K562 (cell line): ENCODE measurements at regions not wholly inside any gene's neighbourhood (a gene's known extent, or its start where the extent isn't known, plus 50 kb on each side); places are given as distances from the start of the nearest gene placed in this dataset.

ENCODE experiments used
- ATAC-seq: fragments of 200-7000 bp; cut with Tn5 transposase; 3 replicates; pipeline ENCODE4 v1.9.1; 2020; ENCODE audit warnings: moderate library complexity
- BruUV-seq: library from RNA; stranded (reverse); fragments of 400-500 nt; replicated peaks from 2 replicates; lab custom pipeline; 2021; lab: Mats Ljungman, UMichigan
- CTCF ChIA-PET: fragments of 300-600 bp; formaldehyde crosslinking; extraction: SDS; loops from one replicate; lab custom pipeline; 2021; ENCODE audit warnings: low intra/inter-chr PET ratio; lab: Yijun Ruan, JAX
- POLR2A ChIA-PET: fragments of 300-600, 350-650 bp; sonication (Branson Sonifier 250); formaldehyde crosslinking; extraction: SDS; loops from one replicate; lab custom pipeline; 2021; ENCODE audit warnings: antibody characterized with exemption, inconsistent platforms; lab: Yijun Ruan, JAX
- DNase-seq, 4 experiments: peaks; one replicate each; pipeline versions ENCODE4 v3.0.0 to v3.0.0-alpha.2; 2011 to 2018; ENCODE audit warnings: low spot score in 3 of 4, mixed read lengths in 3 of 4; ENCODE audit errors: extremely low read depth in 1 of 4
- FAIRE-seq: peaks from 2 replicates; lab custom pipeline; 2011; peaks lifted over from hg19 to GRCh38; lab: Jason Lieb, UNC
- H2AFZ ChIP-seq: 2 replicates; pipeline ENCODE4 v1.6.0; 2011; ENCODE audit warnings: low read depth, low read length, control low read depth, inconsistent platforms
- H3K27ac ChIP-seq: fragments of 200-600 bp; 3 replicates; pipeline ENCODE4 v1.8.0; 2011; ENCODE audit warnings: low read depth, mild to moderate bottlenecking, control low read depth, inconsistent platforms, low read length, moderate library complexity, mixed read lengths; ENCODE audit errors: extremely low read depth
- H3K27me3 ChIP-seq, 2 experiments: fragments of 300-600 bp in 1 of 2; 2 replicates in 1 of 2; 3 replicates in 1 of 2; pipeline versions ENCODE4 v1.6.0 to v1.8.0; 2011; ENCODE audit warnings: inconsistent platforms in 2 of 2, low read length in 2 of 2, mild to moderate bottlenecking in 1 of 2, mixed read lengths in 1 of 2, moderate library complexity in 1 of 2; ENCODE audit not compliant: control insufficient read depth in 2 of 2, insufficient read depth in 2 of 2
- H3K36me3 ChIP-seq: fragments of 300-600 bp; 3 replicates; pipeline ENCODE4 v1.8.0; 2011; ENCODE audit warnings: mild to moderate bottlenecking, low read length, inconsistent platforms; ENCODE audit not compliant: control insufficient read depth, insufficient read depth
- H3K4me1 ChIP-seq, 2 experiments: fragments of 200-600 bp in 1 of 2; replicated peaks in 1 of 2; 2 replicates in 1 of 2; 3 replicates in 1 of 2; pipeline versions ENCODE4 v1.5.1 to v1.8.0; 2011; ENCODE audit warnings: inconsistent platforms in 2 of 2, low read length in 2 of 2, mild to moderate bottlenecking in 1 of 2, mixed read lengths in 1 of 2, moderate library complexity in 1 of 2; ENCODE audit not compliant: control insufficient read depth in 2 of 2, insufficient read depth in 2 of 2
- H3K4me2 ChIP-seq: 2 replicates; pipeline ENCODE4 v1.6.1; 2011; ENCODE audit warnings: low read length, control low read depth, inconsistent platforms, mixed read lengths; ENCODE audit not compliant: insufficient read depth
- H3K4me3 ChIP-seq: fragments of 200-600 bp; sonication (generic), shearing (Covaris generic); 2 replicates; pipeline ENCODE4 v1.5.1; 2016; ENCODE audit warnings: control low read depth, inconsistent platforms
- H3K79me2 ChIP-seq: fragments of 200-600 bp; 3 replicates; pipeline ENCODE4 v1.8.0; 2011; ENCODE audit warnings: low read length, inconsistent platforms; ENCODE audit not compliant: control insufficient read depth, insufficient read depth
- H3K9ac ChIP-seq, 2 experiments: 2 replicates each; pipeline versions ENCODE4 v1.6.0 to v1.6.1; 2011; ENCODE audit warnings: low read depth in 2 of 2, low read length in 2 of 2, control low read depth in 1 of 2, inconsistent platforms in 1 of 2, mild to moderate bottlenecking in 1 of 2, mixed read lengths in 1 of 2; ENCODE audit not compliant: insufficient read depth in 1 of 2
- H3K9me1 ChIP-seq: one replicate; pipeline ENCODE4 v1.6.0; 2011; ENCODE audit warnings: inconsistent platforms, mild to moderate bottlenecking, low read length, moderate library complexity; ENCODE audit not compliant: control insufficient read depth, insufficient read depth
- H3K9me3 ChIP-seq: replicated peaks from 2 replicates; pipeline ENCODE4 v1.5.1; 2011; ENCODE audit warnings: low read depth, low read length, inconsistent platforms; ENCODE audit not compliant: control insufficient read depth, insufficient read depth
- H4K20me1 ChIP-seq: replicated peaks from 2 replicates; pipeline ENCODE4 v1.6.1; 2011; ENCODE audit warnings: low read length, inconsistent platforms, mixed read lengths; ENCODE audit not compliant: control insufficient read depth, insufficient read depth
- BHLHE40 ChIP-seq: IDR thresholded peaks from 2 replicates; pipeline ENCODE4 v1.6.1; 2011; ENCODE audit warnings: low read length, improper control_type of control experiment
- HDAC1 ChIP-seq, 2 experiments: fragments of 450-650 bp; IDR thresholded peaks; 2 replicates each; pipeline ENCODE4 v1.6.1; 2016 to 2017; ENCODE audit warnings: inconsistent platforms in 1 of 2, mild to moderate bottlenecking in 1 of 2, moderate library complexity in 1 of 2
- HSF4 ChIP-seq: fragments of 250-450 bp; sonication (Bioruptor Pico); IDR thresholded peaks from 2 replicates; pipeline ENCODE4 v2.1.2; 2022; ENCODE audit warnings: mild to moderate bottlenecking, moderate library complexity, borderline replicate concordance
- KDM4B ChIP-seq, 2 experiments: fragments of 450-650 bp in 1 of 2; sonication (generic) in 1 of 2; IDR thresholded peaks; 2 replicates each; pipeline ENCODE4 v1.6.1; 2016 to 2017; ENCODE audit warnings: borderline replicate concordance in 2 of 2, antibody characterized with exemption in 1 of 2, low read depth in 1 of 2, mild to moderate bottlenecking in 1 of 2
- ZSCAN29 ChIP-seq: fragments of 450-650 bp; IDR thresholded peaks from 2 replicates; pipeline ENCODE4 v1.6.1; 2017
- WGBS: fragments of 100-300 bp; shearing (Covaris generic); methylation state at CpG from one replicate; pipeline ENCODE4 v1.1.6; 2016; ENCODE audit warnings: low coverage, mixed read lengths; ENCODE audit not compliant: insufficient coverage; ENCODE audit errors: missing lambda C conversion rate; 5-methylcytosine and 5-hydroxymethylcytosine counted together
- in situ Hi-C: fragments of 300-500 bp; cut with MboI; formaldehyde crosslinking; loops from 4 replicates; pipeline ENCODE4 v1.15.0; 2018; ENCODE audit warnings: inconsistent platforms, mixed read lengths
- intact Hi-C: fragments of 100-400 bp; cut with micrococcal nuclease; formaldehyde crosslinking; loops from 2 replicates; pipeline ENCODE4 v1.14.2; 2022
- TF ChIP-seq, protein P1 (sequence below): fragments of 450-650 bp; formaldehyde crosslinking; IDR thresholded peaks from 2 replicates; pipeline ENCODE4 v1.4.0; 2020; ENCODE audit warnings: mild to moderate bottlenecking, moderate library complexity
- TF ChIP-seq, protein P2 (sequence below): sonication (generic); formaldehyde crosslinking; IDR thresholded peaks from 2 replicates; pipeline ENCODE4 v1.8.0; 2022; ENCODE audit warnings: missing genetic modification reagents, mild to moderate bottlenecking, borderline replicate concordance
- TF ChIP-seq, protein P3 (sequence below): fragments of 250-450 bp; sonication (Bioruptor Pico); IDR thresholded peaks from 2 replicates; pipeline ENCODE4 v1.5.0; 2021; ENCODE audit warnings: mild to moderate bottlenecking, borderline replicate concordance

DNA sequence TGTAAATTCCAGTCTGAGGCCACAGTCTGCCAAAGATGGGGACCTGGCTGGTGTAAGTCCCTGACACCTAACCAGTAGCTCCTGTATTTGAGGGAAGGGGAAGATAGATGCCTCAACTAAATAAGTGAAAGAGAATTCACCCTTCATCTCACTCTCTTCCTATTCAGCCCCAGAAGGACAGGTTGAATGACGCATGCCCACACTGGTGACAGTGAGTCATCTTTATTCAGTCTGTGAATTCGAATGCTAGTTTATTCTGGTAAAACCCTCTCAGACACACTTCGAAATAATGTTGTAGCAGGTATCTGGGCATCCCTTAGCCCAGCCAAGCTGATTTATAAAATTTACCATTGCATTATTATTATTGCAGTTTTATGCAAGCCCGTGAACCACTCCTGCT, 617.0 kb upstream of the PRMT6 start:
- ChIA-PET CTCF (no interaction called here), POLR2A (no interaction called here)
- no peak for FAIRE-seq
- Histone ChIP-seq H3K9me3 (no peaks in the 10 kb centered on the region), H3K4me1 (no peaks in the 10 kb centered on the region), H3K27ac (no peak overlapping the region), H3K4me2 (no peak overlapping the region), H3K9me1 (no peaks in the 10 kb centered on the region), H3K9ac (no peak overlapping the region), H2AFZ (no peak overlapping the region), H3K4me3 (no peak overlapping the region), H4K20me1 (no peaks in the 10 kb centered on the region), H3K79me2 (no peaks in the 10 kb centered on the region), H3K36me3 (no peaks in the 10 kb centered on the region), H3K27me3 (no peaks in the 10 kb centered on the region)
- no peak for DNase-seq
- TF ChIP-seq, protein P1, sequence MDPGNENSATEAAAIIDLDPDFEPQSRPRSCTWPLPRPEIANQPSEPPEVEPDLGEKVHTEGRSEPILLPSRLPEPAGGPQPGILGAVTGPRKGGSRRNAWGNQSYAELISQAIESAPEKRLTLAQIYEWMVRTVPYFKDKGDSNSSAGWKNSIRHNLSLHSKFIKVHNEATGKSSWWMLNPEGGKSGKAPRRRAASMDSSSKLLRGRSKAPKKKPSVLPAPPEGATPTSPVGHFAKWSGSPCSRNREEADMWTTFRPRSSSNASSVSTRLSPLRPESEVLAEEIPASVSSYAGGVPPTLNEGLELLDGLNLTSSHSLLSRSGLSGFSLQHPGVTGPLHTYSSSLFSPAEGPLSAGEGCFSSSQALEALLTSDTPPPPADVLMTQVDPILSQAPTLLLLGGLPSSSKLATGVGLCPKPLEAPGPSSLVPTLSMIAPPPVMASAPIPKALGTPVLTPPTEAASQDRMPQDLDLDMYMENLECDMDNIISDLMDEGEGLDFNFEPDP (CRISPR knock-in tag), result no peak
- TF ChIP-seq, protein P2, sequence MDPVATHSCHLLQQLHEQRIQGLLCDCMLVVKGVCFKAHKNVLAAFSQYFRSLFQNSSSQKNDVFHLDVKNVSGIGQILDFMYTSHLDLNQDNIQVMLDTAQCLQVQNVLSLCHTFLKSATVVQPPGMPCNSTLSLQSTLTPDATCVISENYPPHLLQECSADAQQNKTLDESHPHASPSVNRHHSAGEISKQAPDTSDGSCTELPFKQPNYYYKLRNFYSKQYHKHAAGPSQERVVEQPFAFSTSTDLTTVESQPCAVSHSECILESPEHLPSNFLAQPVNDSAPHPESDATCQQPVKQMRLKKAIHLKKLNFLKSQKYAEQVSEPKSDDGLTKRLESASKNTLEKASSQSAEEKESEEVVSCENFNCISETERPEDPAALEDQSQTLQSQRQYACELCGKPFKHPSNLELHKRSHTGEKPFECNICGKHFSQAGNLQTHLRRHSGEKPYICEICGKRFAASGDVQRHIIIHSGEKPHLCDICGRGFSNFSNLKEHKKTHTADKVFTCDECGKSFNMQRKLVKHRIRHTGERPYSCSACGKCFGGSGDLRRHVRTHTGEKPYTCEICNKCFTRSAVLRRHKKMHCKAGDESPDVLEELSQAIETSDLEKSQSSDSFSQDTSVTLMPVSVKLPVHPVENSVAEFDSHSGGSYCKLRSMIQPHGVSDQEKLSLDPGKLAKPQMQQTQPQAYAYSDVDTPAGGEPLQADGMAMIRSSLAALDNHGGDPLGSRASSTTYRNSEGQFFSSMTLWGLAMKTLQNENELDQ (CRISPR knock-in tag), result no peak
- TF ChIP-seq BHLHE40 (no peak), HDAC1 (IDR thresholded peaks at IDR 0.05) (no peak), KDM4B (IDR thresholded peaks at IDR 0.05; ENCODE audit: borderline replicate concordance in 2 of 2, low read depth in 1 of 2) (no peak), HSF4 (CRISPR knock-in tag) (no peak), ZSCAN29 (no peak)
- TF ChIP-seq, protein P3, sequence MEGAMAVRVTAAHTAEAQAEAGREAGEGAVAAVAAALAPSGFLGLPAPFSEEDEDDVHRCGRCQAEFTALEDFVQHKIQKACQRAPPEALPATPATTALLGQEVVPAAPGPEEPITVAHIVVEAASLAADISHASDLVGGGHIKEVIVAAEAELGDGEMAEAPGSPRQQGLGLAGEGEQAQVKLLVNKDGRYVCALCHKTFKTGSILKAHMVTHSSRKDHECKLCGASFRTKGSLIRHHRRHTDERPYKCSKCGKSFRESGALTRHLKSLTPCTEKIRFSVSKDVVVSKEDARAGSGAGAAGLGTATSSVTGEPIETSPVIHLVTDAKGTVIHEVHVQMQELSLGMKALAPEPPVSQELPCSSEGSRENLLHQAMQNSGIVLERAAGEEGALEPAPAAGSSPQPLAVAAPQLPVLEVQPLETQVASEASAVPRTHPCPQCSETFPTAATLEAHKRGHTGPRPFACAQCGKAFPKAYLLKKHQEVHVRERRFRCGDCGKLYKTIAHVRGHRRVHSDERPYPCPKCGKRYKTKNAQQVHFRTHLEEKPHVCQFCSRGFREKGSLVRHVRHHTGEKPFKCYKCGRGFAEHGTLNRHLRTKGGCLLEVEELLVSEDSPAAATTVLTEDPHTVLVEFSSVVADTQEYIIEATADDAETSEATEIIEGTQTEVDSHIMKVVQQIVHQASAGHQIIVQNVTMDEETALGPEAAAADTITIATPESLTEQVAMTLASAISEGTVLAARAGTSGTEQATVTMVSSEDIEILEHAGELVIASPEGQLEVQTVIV (CRISPR knock-in tag), result no peak
- no peak for ATAC-seq
- in situ Hi-C loops (no loop called here), intact Hi-C loops (no loop called here)
- no TSS peak for BruUV-seq
- WGBS, result 0% methylated on average over 4 of the region's 4 CpGs
